ENCODE measurements at regions not wholly inside any gene's neighbourhood (a gene's known extent, or its start where the extent isn't known, plus 50 kb on each side); places are given as distances from the start of the nearest gene placed in this dataset.

GRCh38 chr18:53937037-53937436 lies 287.4 kb downstream of the MBD2 start (continued):
- TF ChIP-seq, protein P1, sequence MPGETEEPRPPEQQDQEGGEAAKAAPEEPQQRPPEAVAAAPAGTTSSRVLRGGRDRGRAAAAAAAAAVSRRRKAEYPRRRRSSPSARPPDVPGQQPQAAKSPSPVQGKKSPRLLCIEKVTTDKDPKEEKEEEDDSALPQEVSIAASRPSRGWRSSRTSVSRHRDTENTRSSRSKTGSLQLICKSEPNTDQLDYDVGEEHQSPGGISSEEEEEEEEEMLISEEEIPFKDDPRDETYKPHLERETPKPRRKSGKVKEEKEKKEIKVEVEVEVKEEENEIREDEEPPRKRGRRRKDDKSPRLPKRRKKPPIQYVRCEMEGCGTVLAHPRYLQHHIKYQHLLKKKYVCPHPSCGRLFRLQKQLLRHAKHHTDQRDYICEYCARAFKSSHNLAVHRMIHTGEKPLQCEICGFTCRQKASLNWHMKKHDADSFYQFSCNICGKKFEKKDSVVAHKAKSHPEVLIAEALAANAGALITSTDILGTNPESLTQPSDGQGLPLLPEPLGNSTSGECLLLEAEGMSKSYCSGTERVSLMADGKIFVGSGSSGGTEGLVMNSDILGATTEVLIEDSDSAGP (CRISPR knock-in tag; IDR thresholded peaks at IDR 0.05; ENCODE audit: borderline replicate concordance) = no peak
- TF ChIP-seq ZNF326 (CRISPR knock-in tag; IDR thresholded peaks at IDR 0.05; ENCODE audit: borderline replicate concordance) (no peak), HOXA5 (CRISPR knock-in tag; IDR thresholded peaks at IDR 0.05) (no peak), ELK4 (CRISPR knock-in tag; IDR thresholded peaks at IDR 0.05; ENCODE audit: borderline replicate concordance) (no peak), ZNF263 (CRISPR knock-in tag; IDR thresholded peaks at IDR 0.05) (no peak), ZNF552 (CRISPR knock-in tag; IDR thresholded peaks at IDR 0.05; ENCODE audit: borderline replicate concordance) (no peak), SRY (CRISPR knock-in tag; IDR thresholded peaks at IDR 0.05) (no peak)

DNA sequence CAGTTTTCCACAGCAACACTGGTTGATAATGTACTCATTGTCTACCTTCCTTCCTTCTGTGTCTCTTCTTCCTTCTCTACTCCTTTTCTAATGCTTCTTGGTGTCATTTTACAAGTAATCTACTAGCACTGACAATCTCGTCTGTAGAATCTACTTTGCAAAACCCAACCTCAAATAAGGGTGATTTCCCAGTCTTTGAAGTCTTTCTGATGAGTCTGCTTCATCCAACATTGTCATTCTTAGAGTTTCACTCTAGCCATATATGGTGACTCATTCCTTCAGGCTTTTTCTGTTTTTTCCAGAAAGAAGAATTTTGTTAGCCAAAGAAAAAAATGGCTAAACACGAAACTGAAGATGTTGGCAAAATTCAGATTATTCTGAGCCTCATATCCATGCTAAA lies 288.7 kb downstream of the MBD2 start:
- ChIA-PET POLR2A (no interaction called here), CTCF (ENCODE audit: low intra/inter-chr PET ratio, low total read pairs) (no interaction called here)
- Histone ChIP-seq H3K9me3 (ENCODE audit: low read length) (no peaks in the 10 kb centered on the region), H3K9ac (ENCODE audit: insufficient read depth, low read depth, low read length) (no peak overlapping the region), H3K4me3 (replicated peaks in 1 of 3; ENCODE audit: insufficient read depth in 1 of 3, low read depth in 2 of 3, low read length in 3 of 3) (no peak overlapping the region), H3K4me1 (ENCODE audit: insufficient read depth, low read length) (no peaks in the 10 kb centered on the region), H3K27ac (ENCODE audit: extremely low read length, insufficient read depth, low read length) (no peak overlapping the region), H3K27me3 (ENCODE audit: control insufficient read depth in 1 of 2, insufficient read depth in 2 of 2, low read length in 2 of 2) (no peaks in the 10 kb centered on the region), H3K4me2 (ENCODE audit: low read depth, low read length) (no peak overlapping the region), H3K79me2 (ENCODE audit: insufficient read depth, low read length) (no peaks in the 10 kb centered on the region), H3K36me3 (replicated peaks in 1 of 2; ENCODE audit: control insufficient read depth in 1 of 2, insufficient read depth in 2 of 2, low read length in 2 of 2) (no peaks in the 10 kb centered on the region), H2AFZ (ENCODE audit: low read length) (no peak overlapping the region), H4K20me1 (ENCODE audit: insufficient read depth, low read length) (no peaks in the 10 kb centered on the region)
- WGBS (ENCODE audit: low lambda C conversion rate) = 0% methylated on average over 2 of the region's 2 CpGs
- DNase-seq (ENCODE audit: low spot score) (no peak), FAIRE-seq (no peak), ATAC-seq (no peak)
- in situ Hi-C loops (cut with HindIII; ENCODE audit: extremely low pct_ligation_motif_present, low pct_unique_long_range_greater_than_20kb) (no loop called here), intact Hi-C loops (cut with micrococcal nuclease; ENCODE audit: unreplicated experiment) (no loop called here)
- BruUV-seq (replicated peaks) = no TSS peak
- no peak for TF ChIP-seq ZNF569 (CRISPR knock-in tag; IDR thresholded peaks at IDR 0.05; ENCODE audit: borderline replicate concordance)
- TF ChIP-seq ZEB1 (IDR thresholded peaks at IDR 0.05; ENCODE audit: insufficient replicate concordance, low read depth) = no peak
- TF ChIP-seq, protein P2, sequence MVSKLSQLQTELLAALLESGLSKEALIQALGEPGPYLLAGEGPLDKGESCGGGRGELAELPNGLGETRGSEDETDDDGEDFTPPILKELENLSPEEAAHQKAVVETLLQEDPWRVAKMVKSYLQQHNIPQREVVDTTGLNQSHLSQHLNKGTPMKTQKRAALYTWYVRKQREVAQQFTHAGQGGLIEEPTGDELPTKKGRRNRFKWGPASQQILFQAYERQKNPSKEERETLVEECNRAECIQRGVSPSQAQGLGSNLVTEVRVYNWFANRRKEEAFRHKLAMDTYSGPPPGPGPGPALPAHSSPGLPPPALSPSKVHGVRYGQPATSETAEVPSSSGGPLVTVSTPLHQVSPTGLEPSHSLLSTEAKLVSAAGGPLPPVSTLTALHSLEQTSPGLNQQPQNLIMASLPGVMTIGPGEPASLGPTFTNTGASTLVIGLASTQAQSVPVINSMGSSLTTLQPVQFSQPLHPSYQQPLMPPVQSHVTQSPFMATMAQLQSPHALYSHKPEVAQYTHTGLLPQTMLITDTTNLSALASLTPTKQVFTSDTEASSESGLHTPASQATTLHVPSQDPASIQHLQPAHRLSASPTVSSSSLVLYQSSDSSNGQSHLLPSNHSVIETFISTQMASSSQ (IDR thresholded peaks at IDR 0.05; ENCODE audit: low read depth) = no peak
- TF ChIP-seq, protein P2 (CRISPR knock-in tag; IDR thresholded peaks at IDR 0.05; ENCODE audit: borderline replicate concordance) = no peak
- no peak for TF ChIP-seq ZNF674 (CRISPR knock-in tag; IDR thresholded peaks at IDR 0.05; ENCODE audit: low read depth)
- TF ChIP-seq SALL2 (CRISPR knock-in tag; IDR thresholded peaks at IDR 0.05) = no peak
- TF ChIP-seq ZFP90 (CRISPR knock-in tag; IDR thresholded peaks at IDR 0.05; ENCODE audit: borderline replicate concordance) = no peak
- TF ChIP-seq KDM5B (CRISPR knock-in tag; IDR thresholded peaks at IDR 0.05; ENCODE audit: borderline replicate concordance) = no peak
- TF ChIP-seq SP140L (CRISPR knock-in tag; IDR thresholded peaks at IDR 0.05; ENCODE audit: borderline replicate concordance) = no peak
- no peak for TF ChIP-seq TP53 (CRISPR knock-in tag; conservative IDR thresholded peaks at IDR 0.05)
- no peak for TF ChIP-seq HCFC1 (IDR thresholded peaks at IDR 0.05; ENCODE audit: low read depth, low read length)
- no peak for TF ChIP-seq RFX5 (IDR thresholded peaks at IDR 0.05; ENCODE audit: low read depth, low read length)
- TF ChIP-seq NCOA1 (CRISPR knock-in tag; IDR thresholded peaks at IDR 0.05) = no peak

All from HepG2 (cell line).